Hypothalamus (tissue), 51 donors: ENCODE measurements at regions not wholly inside any gene's neighbourhood (a gene's known extent, or its start where the extent isn't known, plus 50 kb on each side); places are given as distances from the start of the nearest gene placed in this dataset.
"Not testable (repeated sequence)": the region's sequence is repeated elsewhere in the genome, so short reads cannot be mapped to it uniquely, and the experiment has no call there.

ENCODE experiments used
- DNase-seq, 51 donors: peaks; one replicate each; lab custom pipeline; 2025; lab: John Stamatoyannopoulos, UW

GRCh38 chr14:106737021-106737420, 1210.6 kb downstream of the TMEM121 start:
- DNase-seq = no peak

GRCh38 chr14:106738075-106738474, 1211.7 kb downstream of the TMEM121 start:
- DNase-seq = no peak

GRCh38 chr14:106738598-106739258, 1212.3 kb downstream of the TMEM121 start:
- DNase-seq = not testable (repeated sequence)

GRCh38 chr14:106741086-106741827, 1214.9 kb downstream of the TMEM121 start:
- DNase-seq = peak in 1 of 51 donors; percentile 20

- not testable (repeated sequence) for DNase-seq
These were observed 1218.8 kb downstream of the TMEM121 start for GRCh38 chr14:106745016-106745767.

DNA sequence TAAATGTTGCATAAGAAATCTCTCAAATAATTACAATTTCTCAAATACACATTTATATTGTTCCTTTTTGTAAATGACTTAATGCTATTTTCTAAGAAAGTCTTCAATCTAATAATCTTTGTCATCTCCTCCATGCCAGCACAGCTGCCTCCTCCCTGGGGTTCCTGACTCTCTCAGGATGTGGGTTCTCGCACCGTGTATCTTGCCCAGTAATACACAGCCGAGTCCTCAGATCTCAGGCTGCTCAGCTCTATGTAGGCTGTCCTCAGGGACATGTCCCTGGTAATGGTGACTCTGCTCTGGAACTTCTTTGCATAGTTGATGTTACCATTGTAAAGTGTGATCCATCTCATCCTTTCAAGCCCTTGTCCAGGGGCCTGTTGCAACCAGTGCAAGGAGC, 1223.7 kb downstream of the TMEM121 start:
- DNase-seq = not testable (repeated sequence)

- not testable (repeated sequence) for DNase-seq
These were observed 1227.4 kb downstream of the TMEM121 start for GRCh38 chr14:106753751-106754150.

DNA sequence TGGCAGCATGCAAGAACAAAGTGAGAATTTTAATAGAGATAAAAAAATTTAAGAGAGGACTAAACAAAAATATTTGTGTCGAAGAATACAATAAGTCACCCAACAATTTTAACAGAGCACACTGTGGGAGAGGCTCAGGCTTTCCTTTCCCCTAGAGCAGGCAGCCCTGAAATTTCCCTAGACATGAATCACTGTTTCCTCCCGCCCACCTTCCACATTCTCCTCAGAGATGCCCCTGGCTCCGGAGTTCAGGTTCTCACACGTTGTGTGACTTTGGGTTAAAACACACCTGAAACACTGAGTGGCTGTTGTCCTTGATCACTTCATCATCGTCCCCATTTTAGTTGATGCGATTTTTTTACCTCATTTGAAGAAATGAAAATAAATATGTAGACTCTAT, 1231.1 kb downstream of the TMEM121 start:
- not testable (repeated sequence) for DNase-seq

- DNase-seq = not testable (repeated sequence)
These were observed 1235.8 kb downstream of the TMEM121 start for GRCh38 chr14:106761886-106762816.

DNA sequence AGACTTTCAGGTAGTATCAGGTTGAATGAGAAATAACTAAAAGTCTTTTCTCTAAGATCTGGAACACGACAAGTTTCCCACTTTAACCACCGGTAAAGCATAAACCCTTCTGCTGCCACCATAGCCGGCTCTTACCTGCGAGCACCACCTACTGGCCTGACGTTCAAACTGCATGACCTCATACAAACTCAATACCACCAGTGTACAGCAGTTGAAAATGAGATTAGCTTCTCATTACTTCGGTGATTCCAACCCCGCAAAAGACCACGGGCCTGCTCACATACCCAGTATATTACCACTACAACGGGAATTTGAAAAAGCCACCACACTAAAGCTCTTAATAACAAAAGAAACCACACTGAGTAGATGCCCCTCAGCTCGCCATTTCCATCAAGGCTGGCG, 1238.6 kb downstream of the TMEM121 start:
- DNase-seq = not testable (repeated sequence)

GRCh38 chr14:106766145-106766544, 1239.8 kb downstream of the TMEM121 start:
- DNase-seq = no peak

DNA sequence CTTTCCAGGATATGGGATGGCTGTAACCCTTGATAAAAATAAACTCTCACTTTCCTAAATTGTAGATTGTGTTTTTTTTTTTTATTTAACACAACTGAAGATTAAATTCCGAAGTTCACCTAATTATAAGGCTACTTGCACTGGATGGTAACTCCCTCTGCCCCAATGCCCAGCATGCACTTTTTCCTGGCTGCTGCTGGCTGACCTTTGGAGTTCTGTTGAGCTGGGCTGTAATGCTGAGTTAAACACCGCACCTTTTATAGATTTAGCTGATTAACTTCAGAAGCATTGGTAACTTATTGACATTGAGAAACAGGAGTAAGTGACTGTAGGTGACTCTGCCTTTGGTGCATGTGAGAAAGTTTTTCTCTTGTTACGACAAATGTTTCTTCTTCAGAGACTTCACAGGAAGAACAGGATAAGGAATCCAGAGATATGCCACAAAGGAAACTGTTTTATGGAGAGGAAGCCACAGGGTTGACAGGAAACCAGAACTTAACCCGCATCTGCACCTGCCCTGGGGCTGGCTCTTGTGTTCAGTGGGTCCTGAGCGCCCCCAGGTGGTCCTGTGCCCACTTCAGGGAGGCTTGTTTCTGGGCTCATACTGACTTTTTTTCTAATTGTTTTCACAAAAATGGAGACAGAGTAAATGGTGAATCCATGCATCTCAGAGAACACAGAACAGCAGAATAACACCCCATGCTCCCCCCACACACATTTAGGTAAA, 1240.3 kb downstream of the TMEM121 start:
- not testable (repeated sequence) for DNase-seq

- DNase-seq = not testable (repeated sequence)
These were observed 1241.8 kb downstream of the TMEM121 start for GRCh38 chr14:106768230-106768629.

- not testable (repeated sequence) for DNase-seq
These were observed 1242.8 kb downstream of the TMEM121 start for GRCh38 chr14:106768972-106769700.

- DNase-seq = not testable (repeated sequence)
These were observed 1243.8 kb downstream of the TMEM121 start for GRCh38 chr14:106770158-106770672.

GRCh38 chr14:106774889-106775480, 1248.6 kb downstream of the TMEM121 start:
- peak in 1 of 51 donors; percentile 20 for DNase-seq

DNA sequence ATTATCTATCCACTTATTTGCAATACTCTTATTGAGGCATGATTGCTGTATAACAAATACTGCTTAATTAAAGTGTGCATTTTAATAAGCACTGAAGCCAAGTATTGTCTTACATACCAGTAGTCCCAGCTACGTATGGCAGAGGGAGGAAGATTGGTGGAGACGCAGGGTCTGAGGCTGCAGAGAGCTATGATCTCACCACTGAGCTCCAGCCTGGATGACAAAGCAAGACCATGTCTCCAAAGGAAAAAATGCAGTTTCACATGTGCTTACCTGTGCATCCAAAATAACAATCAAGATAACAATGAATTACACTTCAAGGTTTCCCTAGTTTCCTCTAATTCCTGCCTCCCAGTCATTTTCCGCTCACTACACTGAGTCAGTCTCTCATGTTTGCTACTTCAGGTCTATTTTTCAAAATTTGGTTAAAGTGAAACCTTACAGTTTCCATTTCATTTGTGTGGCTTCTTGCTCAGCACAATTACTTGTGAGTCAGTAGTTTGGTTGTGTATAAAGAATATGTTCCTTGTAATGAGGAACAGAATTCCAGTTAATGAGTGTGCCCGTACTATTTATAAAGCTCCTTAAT, 1250.1 kb downstream of the TMEM121 start:
- no peak for DNase-seq

DNA sequence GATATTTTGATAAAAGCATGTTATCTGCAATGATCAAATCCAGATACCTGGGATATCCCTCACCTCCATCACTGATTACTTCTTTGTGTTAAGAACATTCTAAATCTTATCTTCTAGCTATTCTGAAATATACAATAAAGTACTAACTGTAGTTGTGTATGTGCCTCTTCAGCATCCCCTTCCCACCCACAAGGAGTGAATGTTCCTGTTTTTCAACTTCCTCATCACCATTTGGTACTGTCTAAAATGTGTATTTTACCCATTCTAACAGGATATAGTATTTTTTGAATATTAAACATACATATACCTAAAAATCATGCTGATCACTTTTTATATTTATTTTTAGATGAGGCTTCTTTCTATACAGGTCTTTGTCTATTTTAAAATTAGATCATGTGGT, 1252.6 kb downstream of the TMEM121 start:
- no peak for DNase-seq
